Hepatocyte (in vitro differentiated cells): ENCODE measurements at regions not wholly inside any gene's neighbourhood (a gene's known extent, or its start where the extent isn't known, plus 50 kb on each side); places are given as distances from the start of the nearest gene placed in this dataset.
A peak's percentile ranks its signal among the peaks of the same experiment; 100 is the strongest.
"Not testable (repeated sequence)": the region's sequence is repeated elsewhere in the genome, so short reads cannot be mapped to it uniquely, and the experiment has no call there.

Experiments
- DNase-seq: peaks from one replicate; pipeline ENCODE4 v3.0.0-alpha.2; 2016; ENCODE audit warnings: low spot score
- H2AFZ ChIP-seq: fragments of 200-600 bp; sonication (generic); 2 replicates; pipeline ENCODE4 v1.6.0; 2016; ENCODE audit warnings: antibody characterized with exemption, mild to moderate bottlenecking
- H3K27ac ChIP-seq: fragments of 200-600 bp; sonication (generic); 2 replicates; pipeline ENCODE4 v1.5.1; 2016; ENCODE audit warnings: mild to moderate bottlenecking
- H3K27me3 ChIP-seq: fragments of 200-600 bp; sonication (generic); 2 replicates; pipeline ENCODE4 v1.6.1; 2016
- H3K36me3 ChIP-seq: fragments of 200-600 bp; sonication (generic); replicated peaks from 2 replicates; pipeline ENCODE4 v1.5.1; 2016; ENCODE audit warnings: low read depth; ENCODE audit not compliant: insufficient read depth
- H3K4me1 ChIP-seq: fragments of 200-600 bp; sonication (generic); 2 replicates; pipeline ENCODE4 v1.5.1; 2016; ENCODE audit warnings: mild to moderate bottlenecking, moderate library complexity; ENCODE audit not compliant: insufficient read depth
- H3K4me2 ChIP-seq: fragments of 200-600 bp; sonication (generic); 2 replicates; pipeline ENCODE4 v1.6.0; 2016
- H3K4me3 ChIP-seq: fragments of 200-600 bp; sonication (generic); 2 replicates; pipeline ENCODE4 v1.5.1; 2016; ENCODE audit warnings: mild to moderate bottlenecking
- H3K79me2 ChIP-seq: fragments of 200-600 bp; sonication (generic); 2 replicates; pipeline ENCODE4 v1.6.0; 2017; ENCODE audit warnings: mild to moderate bottlenecking
- H3K9me2 ChIP-seq: fragments of 200-600 bp; sonication (generic); replicated peaks from 2 replicates; pipeline ENCODE4 v1.6.0; 2017; ENCODE audit warnings: mild to moderate bottlenecking; ENCODE audit not compliant: insufficient read depth
- H3K9me3 ChIP-seq: fragments of 200-600 bp; sonication (generic); 2 replicates; pipeline ENCODE4 v1.5.1; 2016; ENCODE audit warnings: low read depth, mild to moderate bottlenecking
- H4K20me1 ChIP-seq: fragments of 200-600 bp; sonication (generic); 2 replicates; pipeline ENCODE4 v1.6.0; 2016; ENCODE audit warnings: mild to moderate bottlenecking; ENCODE audit not compliant: insufficient read depth, poor library complexity, severe bottlenecking
- CTCF ChIP-seq: fragments of 200-600 bp; sonication (generic); IDR thresholded peaks from 2 replicates; pipeline ENCODE4 v1.5.1; 2016; ENCODE audit warnings: antibody characterized with exemption, mild to moderate bottlenecking; ENCODE audit not compliant: poor library complexity
- EZH2 ChIP-seq: fragments of 200-600 bp; sonication (generic); IDR thresholded peaks from 2 replicates; pipeline ENCODE4 v1.6.1; 2016; ENCODE audit warnings: antibody characterized with exemption, mild to moderate bottlenecking, borderline replicate concordance
- EZH2phosphoT487 ChIP-seq: fragments of 200-600 bp; sonication (generic); IDR thresholded peaks from one replicate; pipeline ENCODE4 v1.6.1; 2018; ENCODE audit warnings: antibody characterized with exemption, mild to moderate bottlenecking, low read depth, moderate library complexity; ENCODE audit not compliant: unreplicated experiment, severe bottlenecking
- WGBS: methylation state at CpG from one replicate; pipeline ENCODE4 v1.1.6; 2016; ENCODE audit warnings: low lambda C conversion rate; ENCODE audit errors: missing lambda C conversion rate; 5-methylcytosine and 5-hydroxymethylcytosine counted together

GRCh38 chr2:215826838-215827441, 186.4 kb downstream of the MREG start:
- no peaks in the 10 kb centered on the region for H3K79me2 ChIP-seq
- no peaks in the 10 kb centered on the region for H3K36me3 ChIP-seq
- peak overlapping the region; percentile 31 for H3K4me2 ChIP-seq
- H3K4me1 ChIP-seq = peaks cover 29% of the 10 kb centered on the region
- no peaks in the 10 kb centered on the region for H3K9me2 ChIP-seq
- H3K27me3 ChIP-seq = no peaks in the 10 kb centered on the region
- WGBS = 7% methylated on average over 8 of the region's 8 CpGs
- TF ChIP-seq CTCF (no peak), EZH2 (no peak), EZH2phosphoT487 (no peak)
- no peak overlapping the region for H2AFZ ChIP-seq
- DNase-seq = no peak
- no peak overlapping the region for H3K4me3 ChIP-seq
- no peaks in the 10 kb centered on the region for H4K20me1 ChIP-seq
- no peaks in the 10 kb centered on the region for H3K9me3 ChIP-seq
- peak overlapping the region; percentile 39 for H3K27ac ChIP-seq

- Histone ChIP-seq H3K9me2 (no peaks in the 10 kb centered on the region), H3K79me2 (no peaks in the 10 kb centered on the region), H3K36me3 (no peaks in the 10 kb centered on the region), H3K4me2 (peak overlapping the region; percentile 31), H4K20me1 (no peaks in the 10 kb centered on the region), H2AFZ (no peak overlapping the region), H3K27ac (peak overlapping the region; percentile 39), H3K4me1 (peaks cover 24% of the 10 kb centered on the region), H3K4me3 (no peak overlapping the region), H3K27me3 (no peaks in the 10 kb centered on the region), H3K9me3 (no peaks in the 10 kb centered on the region)
- 43% methylated on average over 3 of the region's 3 CpGs for WGBS
- DNase-seq = no peak
- TF ChIP-seq CTCF (no peak), EZH2phosphoT487 (no peak)
Observed at GRCh38 chr2:215826376-215826775, 187.0 kb downstream of the MREG start.

GRCh38 chr2:215825707-215826106, 187.6 kb downstream of the MREG start:
- no peak for DNase-seq
- Histone ChIP-seq H3K27me3 (no peaks in the 10 kb centered on the region), H2AFZ (no peak overlapping the region), H3K4me2 (no peak overlapping the region), H3K9me2 (no peaks in the 10 kb centered on the region), H3K4me3 (no peak overlapping the region), H3K36me3 (no peaks in the 10 kb centered on the region), H4K20me1 (no peaks in the 10 kb centered on the region), H3K9me3 (no peaks in the 10 kb centered on the region), H3K27ac (no peak overlapping the region), H3K4me1 (peaks cover 21% of the 10 kb centered on the region), H3K79me2 (no peaks in the 10 kb centered on the region)
- no peak for TF ChIP-seq CTCF
- TF ChIP-seq EZH2phosphoT487 = no peak
- TF ChIP-seq EZH2 = no peak

GRCh38 chr2:215821298-215821697, 192.1 kb downstream of the MREG start:
- H2AFZ ChIP-seq, H3K36me3 ChIP-seq, H3K4me2 ChIP-seq, H4K20me1 ChIP-seq, H3K27me3 ChIP-seq, H3K79me2 ChIP-seq, H3K9me2 ChIP-seq, DNase-seq, H3K9me3 ChIP-seq, H3K4me1 ChIP-seq, H3K4me3 ChIP-seq, H3K27ac ChIP-seq: not testable (repeated sequence)
- WGBS = 87% methylated on average over 4 of the region's 4 CpGs

- not testable (repeated sequence) for H3K9me3 ChIP-seq, H4K20me1 ChIP-seq, H3K36me3 ChIP-seq, H3K27ac ChIP-seq, H3K9me2 ChIP-seq, H3K79me2 ChIP-seq, H3K4me3 ChIP-seq, DNase-seq, H2AFZ ChIP-seq, H3K4me1 ChIP-seq, H3K4me2 ChIP-seq, H3K27me3 ChIP-seq
- WGBS = 97% methylated on average over 3 of the region's 3 CpGs
Observed at GRCh38 chr2:215819713-215820112, 193.6 kb downstream of the MREG start.
